Neural crest cell (in vitro differentiated cells): ENCODE measurements at regions not wholly inside any gene's neighbourhood (a gene's known extent, or its start where the extent isn't known, plus 50 kb on each side); places are given as distances from the start of the nearest gene placed in this dataset.

Source experiments
- DNase-seq: peaks from one replicate; pipeline ENCODE4 v3.0.0; 2021; ENCODE audit warnings: low read depth, mixed read lengths, low spot score
- H3K27ac Mint-ChIP-seq: one replicate; pipeline ENCODE4 v1.8.0; 2021; ENCODE audit warnings: mild to moderate bottlenecking, mixed read lengths; ENCODE audit not compliant: unreplicated experiment
- H3K27me3 Mint-ChIP-seq: 2 replicates; pipeline ENCODE4 v1.8.0; 2021; ENCODE audit warnings: low read depth, mild to moderate bottlenecking, mixed read lengths
- H3K36me3 Mint-ChIP-seq: 2 replicates; pipeline ENCODE4 v1.8.0; 2021; ENCODE audit warnings: low read depth, mild to moderate bottlenecking, mixed read lengths
- H3K4me1 Mint-ChIP-seq: 2 replicates; pipeline ENCODE4 v1.8.0; 2021; ENCODE audit warnings: mixed read lengths
- H3K4me3 Mint-ChIP-seq: one replicate; pipeline ENCODE4 v1.8.0; 2021; ENCODE audit warnings: mild to moderate bottlenecking, mixed read lengths
- H3K9me3 Mint-ChIP-seq: 2 replicates; pipeline ENCODE4 v1.8.0; 2021; ENCODE audit warnings: mixed read lengths
- CTCF ChIP-seq: fragments of 200-600 bp; sonication (generic); conservative IDR thresholded peaks from 2 replicates; pipeline ENCODE4 v1.5.0; 2021; ENCODE audit warnings: antibody characterized with exemption, mild to moderate bottlenecking

GRCh38 chrX:128781506-128781905 is 729.3 kb upstream of the ACTRT1 start:
- peaks cover 23% of the 10 kb centered on the region for H3K4me1 Mint-ChIP-seq
- H3K27me3 Mint-ChIP-seq = no peaks in the 10 kb centered on the region
- peak; percentile 47 for DNase-seq
- H3K9me3 Mint-ChIP-seq = peaks cover 8% of the 10 kb centered on the region
- peak overlapping the region; percentile 14 for H3K4me3 Mint-ChIP-seq
- peak overlapping the region; percentile 50 for H3K27ac Mint-ChIP-seq
- peaks cover 16% of the 10 kb centered on the region for H3K36me3 Mint-ChIP-seq
- peak; percentile 61 for TF ChIP-seq CTCF

GRCh38 chrX:128780934-128781333 is 728.7 kb upstream of the ACTRT1 start:
- H3K9me3 Mint-ChIP-seq = peaks cover 11% of the 10 kb centered on the region
- no peak for TF ChIP-seq CTCF
- H3K27me3 Mint-ChIP-seq = no peaks in the 10 kb centered on the region
- DNase-seq = no peak
- peaks cover 19% of the 10 kb centered on the region for H3K36me3 Mint-ChIP-seq
- no peak overlapping the region for H3K4me3 Mint-ChIP-seq
- H3K4me1 Mint-ChIP-seq = peaks cover 23% of the 10 kb centered on the region
- no peak overlapping the region for H3K27ac Mint-ChIP-seq

- Mint-ChIP-seq H3K4me1 (no peaks in the 10 kb centered on the region), H3K36me3 (peaks cover 5% of the 10 kb centered on the region), H3K27me3 (no peaks in the 10 kb centered on the region), H3K27ac (no peak overlapping the region), H3K9me3 (peaks cover 15% of the 10 kb centered on the region), H3K4me3 (no peak overlapping the region)
- TF ChIP-seq CTCF = no peak
- no peak for DNase-seq
Observed at GRCh38 chrX:128769495-128769894, 717.3 kb upstream of the ACTRT1 start.

GRCh38 chrX:128759745-128760144 is 707.5 kb upstream of the ACTRT1 start:
- no peaks in the 10 kb centered on the region for H3K4me1 Mint-ChIP-seq
- H3K4me3 Mint-ChIP-seq = no peak overlapping the region
- no peak for TF ChIP-seq CTCF
- no peaks in the 10 kb centered on the region for H3K27me3 Mint-ChIP-seq
- H3K9me3 Mint-ChIP-seq = peaks cover 6% of the 10 kb centered on the region
- H3K27ac Mint-ChIP-seq = no peak overlapping the region
- H3K36me3 Mint-ChIP-seq = peaks cover 2% of the 10 kb centered on the region
- no peak for DNase-seq

- Mint-ChIP-seq H3K9me3 (peaks cover 3% of the 10 kb centered on the region), H3K36me3 (no peaks in the 10 kb centered on the region), H3K4me1 (peaks cover 5% of the 10 kb centered on the region), H3K4me3 (no peak overlapping the region), H3K27ac (no peak overlapping the region), H3K27me3 (no peaks in the 10 kb centered on the region)
- no peak for DNase-seq
- no peak for TF ChIP-seq CTCF
Observed at GRCh38 chrX:128759177-128759576, 707.0 kb upstream of the ACTRT1 start.

GRCh38 chrX:128754130-128754529 is 701.9 kb upstream of the ACTRT1 start:
- peaks cover 8% of the 10 kb centered on the region for H3K4me1 Mint-ChIP-seq
- H3K27me3 Mint-ChIP-seq = no peaks in the 10 kb centered on the region
- peaks cover 3% of the 10 kb centered on the region for H3K9me3 Mint-ChIP-seq
- no peaks in the 10 kb centered on the region for H3K36me3 Mint-ChIP-seq
- no peak overlapping the region for H3K4me3 Mint-ChIP-seq
- no peak for TF ChIP-seq CTCF
- H3K27ac Mint-ChIP-seq = no peak overlapping the region
- no peak for DNase-seq
